ENCODE measurements at regions not wholly inside any gene's neighbourhood (a gene's known extent, or its start where the extent isn't known, plus 50 kb on each side); places are given as distances from the start of the nearest gene placed in this dataset.
A peak's percentile ranks its signal among the peaks of the same experiment; 100 is the strongest.
"Not testable (repeated sequence)": the region's sequence is repeated elsewhere in the genome, so short reads cannot be mapped to it uniquely, and the experiment has no call there.

GRCh38 chr14:37745657-37746056 is 150.2 kb downstream of the TTC6 start:
- 92 to 100% methylated on average over 1 to 2 of the region's 2 CpGs for WGBS, 2 experiments (ENCODE audit: insufficient coverage in 1 of 2, insufficient read length in 1 of 2)
- Mint-ChIP-seq H3K9me3 (no peaks in the 10 kb centered on the region), H3K4me3 (no peak overlapping the region), H3K36me3 (ENCODE audit: low read depth) (no peaks in the 10 kb centered on the region), H3K4me1 (peaks cover 12% of the 10 kb centered on the region), H3K27me3 (ENCODE audit: insufficient read depth) (peaks cover 2% of the 10 kb centered on the region), H3K27ac (no peak overlapping the region)
- TF ChIP-seq CTCF (conservative IDR thresholded peaks at IDR 0.05): no peak
- Histone ChIP-seq H3K4me1 (ENCODE audit: control insufficient read depth, insufficient read depth, low read length) (no peaks in the 10 kb centered on the region), H3K27ac (ENCODE audit: low read depth, low read length) (no peak overlapping the region), H3K36me3 (ENCODE audit: control insufficient read depth, insufficient read depth, low read length) (no peaks in the 10 kb centered on the region), H3K27me3 (ENCODE audit: control insufficient read depth, insufficient read depth, low read length, poor library complexity, severe bottlenecking) (no peaks in the 10 kb centered on the region), H3K9ac (ENCODE audit: extremely low read depth, low read length, poor library complexity, severe bottlenecking) (no peak overlapping the region), H3K4me3 (ENCODE audit: low read length) (no peak overlapping the region), H3K9me3 (ENCODE audit: control insufficient read depth, low read length) (no peaks in the 10 kb centered on the region)
- DNase-seq: no peak

- peaks cover 2% of the 10 kb centered on the region for H3K27me3 Mint-ChIP-seq (ENCODE audit: insufficient read depth)
- WGBS, 2 experiments (ENCODE audit: insufficient coverage in 1 of 2, insufficient read length in 1 of 2): 86% methylated on average over 1 of the region's 1 CpG; no CpG with 5 or more reads in 1 of the 2 experiments
These were observed 150.9 kb downstream of the TTC6 start for GRCh38 chr14:37746140-37746832.

GRCh38 chr14:37753459-37753858 is 158.0 kb downstream of the TTC6 start:
- 97 to 100% methylated on average over 2 to 3 of the region's 5 CpGs for WGBS, 2 experiments (ENCODE audit: insufficient coverage in 1 of 2, insufficient read length in 1 of 2)
- H3K27ac ChIP-seq (ENCODE audit: low read depth, low read length): no peak overlapping the region
- no peaks in the 10 kb centered on the region for H3K4me1 ChIP-seq (ENCODE audit: control insufficient read depth, insufficient read depth, low read length)
- no peaks in the 10 kb centered on the region for H3K9me3 ChIP-seq (ENCODE audit: control insufficient read depth, low read length)
- no peak for TF ChIP-seq CTCF (conservative IDR thresholded peaks at IDR 0.05)
- Mint-ChIP-seq H3K4me3 (no peak overlapping the region), H3K27ac (no peak overlapping the region), H3K36me3 (ENCODE audit: low read depth) (no peaks in the 10 kb centered on the region), H3K27me3 (ENCODE audit: insufficient read depth) (no peaks in the 10 kb centered on the region), H3K4me1 (peaks cover 2% of the 10 kb centered on the region), H3K9me3 (peaks cover 8% of the 10 kb centered on the region)
- no peak overlapping the region for H3K9ac ChIP-seq (ENCODE audit: extremely low read depth, low read length, poor library complexity, severe bottlenecking)
- no peaks in the 10 kb centered on the region for H3K27me3 ChIP-seq (ENCODE audit: control insufficient read depth, insufficient read depth, low read length, poor library complexity, severe bottlenecking)
- no peak for DNase-seq
- H3K36me3 ChIP-seq (ENCODE audit: control insufficient read depth, insufficient read depth, low read length): no peaks in the 10 kb centered on the region
- H3K4me3 ChIP-seq (ENCODE audit: low read length): no peak overlapping the region

More at GRCh38 chr14:37746140-37746832, 150.9 kb downstream of the TTC6 start:
- peaks cover 12% of the 10 kb centered on the region for H3K4me1 Mint-ChIP-seq
- H3K27ac ChIP-seq (ENCODE audit: low read depth, low read length): no peak overlapping the region
- H3K9ac ChIP-seq (ENCODE audit: extremely low read depth, low read length, poor library complexity, severe bottlenecking): no peak overlapping the region
- H3K27me3 ChIP-seq (ENCODE audit: control insufficient read depth, insufficient read depth, low read length, poor library complexity, severe bottlenecking): no peaks in the 10 kb centered on the region
- no peaks in the 10 kb centered on the region for H3K36me3 Mint-ChIP-seq (ENCODE audit: low read depth)
- no peaks in the 10 kb centered on the region for H3K9me3 ChIP-seq (ENCODE audit: control insufficient read depth, low read length)
- no peaks in the 10 kb centered on the region for H3K9me3 Mint-ChIP-seq
- H3K4me3 Mint-ChIP-seq: no peak overlapping the region
- H3K4me1 ChIP-seq (ENCODE audit: control insufficient read depth, insufficient read depth, low read length): no peaks in the 10 kb centered on the region
- no peak for DNase-seq
- H3K36me3 ChIP-seq (ENCODE audit: control insufficient read depth, insufficient read depth, low read length): no peaks in the 10 kb centered on the region
- no peak overlapping the region for H3K4me3 ChIP-seq (ENCODE audit: low read length)
- no peak for TF ChIP-seq CTCF (conservative IDR thresholded peaks at IDR 0.05)
- H3K27ac Mint-ChIP-seq: no peak overlapping the region

- H3K27ac ChIP-seq (ENCODE audit: low read depth, low read length); H3K4me1 Mint-ChIP-seq; H3K9ac ChIP-seq (ENCODE audit: extremely low read depth, low read length, poor library complexity, severe bottlenecking); H3K36me3 Mint-ChIP-seq (ENCODE audit: low read depth); H3K27ac Mint-ChIP-seq; H3K9me3 ChIP-seq (ENCODE audit: control insufficient read depth, low read length); H3K4me3 ChIP-seq (ENCODE audit: low read length); H3K4me3 Mint-ChIP-seq; H3K27me3 Mint-ChIP-seq (ENCODE audit: insufficient read depth); H3K36me3 ChIP-seq (ENCODE audit: control insufficient read depth, insufficient read depth, low read length); H3K4me1 ChIP-seq (ENCODE audit: control insufficient read depth, insufficient read depth, low read length); H3K27me3 ChIP-seq (ENCODE audit: control insufficient read depth, insufficient read depth, low read length, poor library complexity, severe bottlenecking): not testable (repeated sequence)
- peaks cover 10% of the 10 kb centered on the region for H3K9me3 Mint-ChIP-seq
- 67 to 75% methylated on average over 1 to 2 of the region's 2 CpGs for WGBS, 2 experiments (ENCODE audit: insufficient coverage in 1 of 2, insufficient read length in 1 of 2)
- DNase-seq: peak; percentile 32
These were observed 164.8 kb downstream of the TTC6 start for GRCh38 chr14:37760275-37760674.
